Activated CD8-positive, alpha-beta memory T cell treated with anti-CD3 and anti-CD28 coated beads, Interleukin-2, amount 50 U/mL, for 48 hours (primary cell): ENCODE measurements at regions not wholly inside any gene's neighbourhood (a gene's known extent, or its start where the extent isn't known, plus 50 kb on each side); places are given as distances from the start of the nearest gene placed in this dataset.
"Not testable (repeated sequence)": the region's sequence is repeated elsewhere in the genome, so short reads cannot be mapped to it uniquely, and the experiment has no call there.

Source experiments
- DNase-seq: peaks from one replicate; pipeline ENCODE4 v3.0.0-alpha.2; 2020

DNA sequence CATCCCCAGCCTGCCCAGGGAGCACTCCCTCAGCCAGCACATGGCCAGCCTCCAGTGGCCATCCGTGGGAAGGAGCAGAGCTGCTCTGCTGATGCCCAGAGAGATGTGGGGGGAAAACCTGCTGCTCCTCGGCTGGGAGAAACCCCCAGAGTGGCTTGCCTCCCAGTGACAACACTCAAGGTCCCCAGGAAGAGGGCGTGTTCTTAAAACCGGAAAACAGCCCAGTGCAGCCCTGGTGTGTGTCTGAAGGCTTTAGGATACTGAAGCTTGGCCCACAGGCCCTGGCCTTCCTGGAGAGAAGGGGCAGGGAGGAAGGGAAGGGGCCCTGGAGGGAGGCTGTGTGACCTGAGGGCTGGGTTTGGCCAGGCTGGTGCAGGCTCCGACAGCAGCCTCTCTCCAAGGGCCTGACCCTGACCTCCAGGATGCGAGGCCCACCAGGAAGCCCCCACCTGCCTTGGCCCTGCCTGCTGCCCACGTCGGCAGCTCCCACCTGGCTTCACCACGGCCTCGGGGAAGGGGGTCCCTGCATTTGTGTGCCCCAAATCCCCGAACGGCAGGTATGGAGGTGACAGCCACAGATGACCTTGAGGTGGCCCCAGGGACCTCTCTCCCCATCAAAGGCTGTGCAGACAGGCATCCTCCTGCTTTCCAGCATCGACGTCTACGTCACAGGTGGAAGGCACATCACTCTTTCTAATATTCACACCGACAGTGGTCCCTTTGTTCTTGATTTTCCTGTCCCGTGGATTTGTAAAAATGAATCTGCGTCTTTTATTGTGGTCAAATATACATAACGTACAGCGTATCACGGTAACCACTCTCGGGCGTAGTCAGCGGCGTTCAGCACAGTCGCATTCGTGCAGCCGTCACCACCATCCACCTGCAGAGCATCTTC, 190.0 kb upstream of the C14orf180 start:
- DNase-seq, result peak; percentile 55

- DNase-seq, result peak; percentile 52
Measured at GRCh38 chr14:104390221-104390931, 189.2 kb upstream of the C14orf180 start.

GRCh38 chr14:104390941-104391901, 188.3 kb upstream of the C14orf180 start:
- peak; percentile 53 for DNase-seq

DNA sequence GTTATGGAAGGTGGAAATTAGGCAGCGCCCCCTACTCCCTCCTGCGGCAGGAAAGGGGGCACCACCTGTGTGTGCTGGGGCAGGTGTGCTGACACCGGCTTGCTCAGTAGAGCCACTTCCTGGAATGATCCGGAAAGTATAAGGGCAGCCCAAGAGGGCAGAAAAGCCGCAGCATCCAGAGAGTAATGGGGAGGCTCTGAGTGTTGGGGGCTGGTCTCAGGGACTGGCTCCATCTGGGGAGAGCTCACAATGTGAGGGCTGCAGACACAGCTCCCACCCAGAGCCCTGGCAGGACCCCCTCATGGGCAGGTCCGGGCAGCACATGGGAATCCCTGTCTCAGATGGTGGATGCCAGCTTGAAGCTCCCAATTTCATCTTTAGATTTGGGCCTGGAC, 187.6 kb upstream of the C14orf180 start:
- peak; percentile 51 for DNase-seq

GRCh38 chr14:104392396-104393198, 187.0 kb upstream of the C14orf180 start:
- DNase-seq, result peak; percentile 51

GRCh38 chr14:104393199-104393897, 186.2 kb upstream of the C14orf180 start:
- peak; percentile 53 for DNase-seq

GRCh38 chr14:104393898-104394381, 185.6 kb upstream of the C14orf180 start:
- peak; percentile 73 for DNase-seq

DNA sequence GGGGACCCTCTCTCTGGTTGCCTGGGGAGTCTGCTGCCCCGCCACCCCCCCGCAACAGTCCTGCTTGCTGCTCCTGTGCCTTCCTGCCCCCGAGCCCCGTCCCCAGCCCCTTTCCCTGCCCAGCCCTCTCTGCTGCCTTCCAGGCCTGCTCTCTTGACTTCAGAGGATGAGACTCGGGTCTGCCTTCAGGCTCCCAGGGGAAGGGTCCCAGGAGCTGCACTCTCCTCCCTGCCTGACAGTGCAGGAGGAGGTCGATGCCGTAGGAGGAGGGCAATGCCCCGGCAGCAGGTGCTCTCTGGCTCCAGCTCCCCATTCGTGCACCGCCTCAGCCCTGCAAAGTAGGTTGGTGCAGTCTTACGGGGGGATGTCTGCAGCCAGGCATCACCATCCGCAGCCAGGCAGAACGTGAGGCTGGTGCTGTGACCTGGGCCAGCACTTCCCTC, 185.1 kb upstream of the C14orf180 start:
- peak; percentile 52 for DNase-seq

- DNase-seq, result peak; percentile 38
Measured at GRCh38 chr14:104395276-104395675, 184.3 kb upstream of the C14orf180 start.

- no peak for DNase-seq
Measured at GRCh38 chr14:104395941-104396681, 183.5 kb upstream of the C14orf180 start.

- no peak for DNase-seq
Measured at GRCh38 chr14:104396682-104397470, 182.7 kb upstream of the C14orf180 start.

DNA sequence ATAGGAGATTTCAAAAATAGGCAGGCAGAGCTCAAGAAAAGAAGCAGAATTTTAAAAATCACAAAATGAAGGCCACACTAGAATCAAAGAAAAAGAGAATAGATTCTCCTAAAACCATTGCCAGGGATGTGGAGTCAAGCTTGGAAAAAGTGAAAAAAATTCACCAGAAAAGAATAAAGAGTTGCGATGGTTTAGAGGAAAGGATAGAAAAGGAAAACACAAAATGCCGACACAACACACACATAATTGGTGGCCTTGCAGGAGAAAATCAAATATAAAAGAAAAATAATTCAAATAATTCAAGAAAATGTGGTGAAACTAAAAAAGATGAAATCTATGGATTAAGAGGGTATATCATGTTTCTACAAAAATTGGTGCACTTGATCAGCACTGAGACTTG, 181.6 kb upstream of the C14orf180 start:
- DNase-seq, result no peak

DNA sequence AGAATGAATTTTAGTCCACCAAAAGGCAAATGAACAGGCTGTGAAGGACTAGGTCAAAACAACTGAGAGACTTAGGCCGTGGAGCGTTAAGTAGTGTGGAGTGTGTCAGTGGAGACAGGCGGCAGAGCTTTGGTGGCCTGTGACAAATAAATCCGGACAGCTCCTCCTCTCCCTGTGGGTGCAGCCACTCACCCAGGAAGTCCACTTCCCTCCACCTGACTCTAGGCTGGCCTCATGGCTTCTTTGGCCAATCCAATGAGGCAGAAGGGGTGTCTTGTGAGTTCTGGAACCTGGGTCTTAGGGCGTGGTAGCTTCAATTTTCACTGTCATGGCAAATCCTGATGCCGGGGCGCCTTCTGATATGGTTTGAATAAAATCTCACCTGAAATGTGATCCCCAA, 180.9 kb upstream of the C14orf180 start:
- no peak for DNase-seq

- DNase-seq, result peak; percentile 46
Measured at GRCh38 chr14:104399432-104400155, 180.0 kb upstream of the C14orf180 start.

DNA sequence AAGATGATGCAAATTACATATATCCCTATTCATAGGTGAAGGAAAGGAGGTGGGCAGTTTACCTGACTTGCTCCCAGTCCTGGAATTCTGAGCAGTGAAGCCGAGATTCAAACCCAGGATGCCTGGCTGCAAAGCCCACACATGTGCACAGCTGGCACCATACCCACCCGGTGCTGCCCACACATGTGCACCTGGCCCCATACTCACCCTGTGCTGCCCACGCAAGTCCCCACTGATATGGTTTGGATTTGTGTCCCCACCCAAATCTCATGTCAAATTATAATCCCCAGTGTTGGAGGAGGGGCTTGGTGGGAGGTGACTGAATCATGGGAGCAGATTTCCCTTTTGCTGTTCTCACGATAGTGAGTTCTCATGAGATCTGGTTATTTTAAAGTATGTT, 179.2 kb upstream of the C14orf180 start:
- DNase-seq, result no peak

DNA sequence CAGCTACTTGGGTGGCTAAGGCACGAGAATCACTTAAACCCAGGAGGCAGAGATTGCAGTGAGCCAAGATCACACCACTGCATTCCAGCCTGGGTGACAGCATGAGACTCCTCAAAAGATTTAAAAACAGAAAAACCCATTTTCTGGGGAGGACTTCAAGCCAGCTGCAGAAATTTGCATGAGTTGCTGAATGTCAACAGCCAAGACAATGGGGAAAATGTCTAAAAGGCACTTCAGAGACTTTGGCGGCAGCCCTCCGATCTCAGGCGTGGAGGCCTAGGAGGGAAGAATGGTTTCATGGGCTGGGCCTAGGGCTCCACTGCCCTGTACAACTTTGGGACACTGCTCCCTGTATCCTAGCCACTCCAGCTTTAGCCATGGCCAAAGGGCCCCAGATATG, 177.8 kb upstream of the C14orf180 start:
- DNase-seq, result no peak

DNA sequence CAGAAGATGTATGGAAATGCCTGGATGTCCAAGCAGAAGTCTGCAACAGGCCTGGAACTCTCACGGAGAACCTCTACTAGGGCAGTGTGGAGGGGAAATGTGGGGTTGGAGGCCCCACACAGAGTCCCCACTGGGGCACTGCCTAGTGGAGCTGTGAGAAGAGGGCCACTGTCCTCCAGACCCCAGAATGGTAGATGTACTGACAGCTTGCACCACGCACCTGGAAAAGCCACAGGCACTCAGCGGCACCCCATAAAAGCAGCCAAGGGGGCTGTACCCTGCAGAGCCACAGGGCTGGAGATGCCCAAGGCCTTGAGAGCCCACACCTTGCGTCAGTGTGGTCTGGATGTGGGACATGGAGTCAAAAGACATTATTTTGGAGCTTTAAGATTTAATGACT, 177.3 kb upstream of the C14orf180 start:
- DNase-seq, result not testable (repeated sequence)

DNA sequence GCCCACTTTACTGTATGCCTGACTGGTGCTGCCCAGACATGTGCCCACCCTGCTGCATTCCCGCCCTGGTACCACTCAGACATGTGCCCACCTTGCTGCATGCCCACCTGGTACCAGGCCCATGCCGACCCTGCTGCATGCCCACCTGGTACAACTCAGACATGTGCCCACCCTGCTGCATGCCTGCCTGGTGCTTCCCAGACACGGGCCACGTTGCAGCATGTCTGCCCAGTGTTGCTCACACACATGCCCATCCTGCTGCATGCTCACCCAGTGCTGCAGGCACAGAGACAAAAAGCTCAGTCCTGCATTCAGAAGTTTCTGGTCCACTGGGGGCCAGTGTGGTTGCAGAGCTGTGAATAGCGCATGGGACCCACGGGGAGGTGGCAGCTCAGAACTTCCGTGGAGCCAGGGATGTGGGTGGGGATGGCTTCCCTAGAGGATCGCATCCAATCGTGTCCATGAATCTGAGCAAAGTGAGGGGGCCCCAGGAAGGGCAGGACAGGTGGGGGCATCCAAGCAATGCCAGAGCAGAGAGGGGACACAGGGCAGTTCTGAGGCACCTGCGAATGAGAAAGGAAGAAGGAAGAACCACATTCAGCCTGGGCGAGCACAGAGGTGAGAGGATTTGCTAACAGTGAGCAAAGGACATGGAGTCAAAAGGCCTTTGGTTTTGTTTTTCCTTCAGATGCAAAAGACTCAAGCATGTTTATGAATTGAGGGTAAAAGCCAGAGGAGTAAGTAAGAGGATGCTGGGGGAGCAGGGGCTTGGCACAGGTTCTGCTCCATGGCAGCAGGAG, 175.9 kb upstream of the C14orf180 start:
- no peak for DNase-seq
